Neural cell (in vitro differentiated cells): ENCODE measurements at regions not wholly inside any gene's neighbourhood (a gene's known extent, or its start where the extent isn't known, plus 50 kb on each side); places are given as distances from the start of the nearest gene placed in this dataset.

Source experiments
- H2AFZ ChIP-seq: fragments of 200-600, 300-800 bp; sonication (generic), shearing (Covaris generic); 2 replicates; pipeline ENCODE4 v1.6.0; 2014; ENCODE audit warnings: low read depth, mild to moderate bottlenecking, antibody characterized with exemption, low read length, moderate library complexity
- H3F3A ChIP-seq: fragments of 200-600 bp; shearing (Covaris generic); 2 replicates; pipeline ENCODE4 v1.6.1; 2016; ENCODE audit warnings: mild to moderate bottlenecking, moderate library complexity, mixed read lengths, antibody characterized with exemption, low read length; ENCODE audit not compliant: insufficient read depth, poor library complexity, severe bottlenecking
- H3K27ac ChIP-seq: fragments of 200-600, 300-800 bp; sonication (generic), shearing (Covaris generic); 2 replicates; pipeline ENCODE4 v1.5.1; 2014; ENCODE audit warnings: mild to moderate bottlenecking, low read length, moderate library complexity
- H3K27me3 ChIP-seq: fragments of 300-800, 200-600 bp; sonication (generic), shearing (Covaris generic); 2 replicates; pipeline ENCODE4 v1.6.0; 2014; ENCODE audit warnings: mild to moderate bottlenecking, low read depth, low read length, moderate library complexity; ENCODE audit not compliant: insufficient read depth
- H3K36me3 ChIP-seq: fragments of 300-800, 200-600 bp; sonication (generic), shearing (Covaris generic); 2 replicates; pipeline ENCODE4 v1.5.1; 2014; ENCODE audit warnings: mild to moderate bottlenecking, antibody characterized with exemption, low read length, moderate library complexity; ENCODE audit not compliant: insufficient read depth
- H3K4me2 ChIP-seq: fragments of 300-800, 200-600 bp; sonication (generic), shearing (Covaris generic); 2 replicates; pipeline ENCODE4 v1.6.0; 2014; ENCODE audit warnings: mild to moderate bottlenecking, low read length
- H3K4me3 ChIP-seq: fragments of 300-800, 200-600 bp; sonication (generic), shearing (Covaris generic); 2 replicates; pipeline ENCODE4 v1.5.1; 2014; ENCODE audit warnings: mild to moderate bottlenecking, low read length, moderate library complexity
- H3K79me2 ChIP-seq: fragments of 200-600 bp; shearing (Covaris generic); replicated peaks from 2 replicates; pipeline ENCODE4 v1.6.0; 2014; ENCODE audit warnings: mild to moderate bottlenecking, low read length, moderate library complexity; ENCODE audit not compliant: insufficient read depth
- H3K9ac ChIP-seq: fragments of 300-800, 200-600 bp; sonication (generic), shearing (Covaris generic); 2 replicates; pipeline ENCODE4 v1.6.1; 2016; ENCODE audit warnings: mild to moderate bottlenecking, low read length, mixed read lengths
- H3K9me2 ChIP-seq: fragments of 200-600 bp; shearing (Covaris generic); 2 replicates; pipeline ENCODE4 v1.6.1; 2016; ENCODE audit warnings: mild to moderate bottlenecking, low read length, mixed read lengths; ENCODE audit not compliant: insufficient read depth
- H3K9me3 ChIP-seq: fragments of 200-600, 300-800 bp; sonication (generic), shearing (Covaris generic); 2 replicates; pipeline ENCODE4 v1.6.1; 2016; ENCODE audit warnings: mild to moderate bottlenecking, mixed run types, low read length, moderate library complexity, mixed read lengths
- H4K20me1 ChIP-seq: fragments of 200-600 bp; shearing (Covaris generic); 2 replicates; pipeline ENCODE4 v1.6.1; 2016; ENCODE audit warnings: mild to moderate bottlenecking, mixed run types; ENCODE audit not compliant: insufficient read depth
- CTCF ChIP-seq: fragments of 450-650 bp; IDR thresholded peaks from 2 replicates; pipeline ENCODE4 v1.5.1; 2014; ENCODE audit warnings: antibody characterized with exemption, mild to moderate bottlenecking, moderate library complexity; ENCODE audit not compliant: poor library complexity, severe bottlenecking
- EP300 ChIP-seq: fragments of 450-650 bp; conservative IDR thresholded peaks from 2 replicates; pipeline ENCODE4 v1.6.1; 2014; ENCODE audit warnings: antibody characterized with exemption, mild to moderate bottlenecking, moderate library complexity; ENCODE audit not compliant: poor library complexity, severe bottlenecking
- EZH2 ChIP-seq: fragments of 200-600, 300-800 bp; shearing (Covaris generic), sonication (generic); IDR thresholded peaks from 2 replicates; pipeline ENCODE4 v1.6.1; 2014; ENCODE audit warnings: antibody characterized with exemption, low read length, borderline replicate concordance, mild to moderate bottlenecking; ENCODE audit not compliant: insufficient read depth, poor library complexity, severe bottlenecking
- MXI1 ChIP-seq: fragments of 450-650 bp; conservative IDR thresholded peaks from 2 replicates; pipeline ENCODE4 v1.6.1; 2014; ENCODE audit warnings: antibody characterized with exemption, mild to moderate bottlenecking; ENCODE audit not compliant: poor library complexity, severe bottlenecking
- POLR2AphosphoS5 ChIP-seq: IDR thresholded peaks from 2 replicates; pipeline ENCODE4 v1.6.1; 2012
- RAD21 ChIP-seq: fragments of 450-650 bp; conservative IDR thresholded peaks from 2 replicates; pipeline ENCODE4 v1.6.1; 2014; ENCODE audit warnings: antibody characterized with exemption, mild to moderate bottlenecking, moderate library complexity
- REST ChIP-seq: IDR thresholded peaks from 2 replicates; pipeline ENCODE4 v1.6.1; 2012; ENCODE audit warnings: borderline replicate concordance
- SMC3 ChIP-seq: fragments of 450-650 bp; conservative IDR thresholded peaks from 2 replicates; pipeline ENCODE4 v1.6.1; 2014; ENCODE audit warnings: antibody characterized with exemption, mild to moderate bottlenecking, moderate library complexity; ENCODE audit not compliant: poor library complexity
- TAF1 ChIP-seq: IDR thresholded peaks from 2 replicates; pipeline ENCODE4 v1.6.1; 2012; ENCODE audit warnings: low read depth

- Histone ChIP-seq H3K27me3 (no peaks in the 10 kb centered on the region), H3K4me3 (no peak overlapping the region), H3K79me2 (no peaks in the 10 kb centered on the region), H3K9ac (no peak overlapping the region), H3K9me2 (no peaks in the 10 kb centered on the region), H3K36me3 (no peaks in the 10 kb centered on the region), H3K9me3 (peaks cover 8% of the 10 kb centered on the region), H3F3A (no peaks in the 10 kb centered on the region), H4K20me1 (no peaks in the 10 kb centered on the region), H3K4me2 (no peak overlapping the region), H2AFZ (no peak overlapping the region), H3K27ac (no peak overlapping the region)
- TF ChIP-seq POLR2AphosphoS5 = no peak
- no peak for TF ChIP-seq CTCF
- TF ChIP-seq EP300 = no peak
- no peak for TF ChIP-seq REST
- TF ChIP-seq TAF1 = no peak
Measured at GRCh38 chr2:94960751-94961150, 64.8 kb upstream of the MAL start.

- H3K9ac ChIP-seq = no peak overlapping the region
- H3F3A ChIP-seq = no peaks in the 10 kb centered on the region
- H3K79me2 ChIP-seq = no peaks in the 10 kb centered on the region
- no peaks in the 10 kb centered on the region for H4K20me1 ChIP-seq
- no peak overlapping the region for H2AFZ ChIP-seq
- no peak overlapping the region for H3K27ac ChIP-seq
- no peaks in the 10 kb centered on the region for H3K27me3 ChIP-seq
- H3K9me2 ChIP-seq = no peaks in the 10 kb centered on the region
- H3K4me2 ChIP-seq = no peak overlapping the region
- no peak for TF ChIP-seq EZH2
- no peak for TF ChIP-seq POLR2AphosphoS5
- TF ChIP-seq SMC3 = no peak
- TF ChIP-seq TAF1 = no peak
- no peak for TF ChIP-seq EP300
- no peak for TF ChIP-seq REST
- TF ChIP-seq CTCF = no peak
- TF ChIP-seq RAD21 = no peak
- no peak for TF ChIP-seq MXI1
- no peak overlapping the region for H3K4me3 ChIP-seq
- no peaks in the 10 kb centered on the region for H3K36me3 ChIP-seq
- H3K9me3 ChIP-seq = peaks cover 3% of the 10 kb centered on the region
Measured at GRCh38 chr2:94964193-94964592, 61.3 kb upstream of the MAL start.
